Astrocyte (in vitro differentiated cells and primary cell): ENCODE measurements at regions not wholly inside any gene's neighbourhood (a gene's known extent, or its start where the extent isn't known, plus 50 kb on each side); places are given as distances from the start of the nearest gene placed in this dataset.

Experiments
- DNase-seq: peaks from one replicate; pipeline ENCODE4 v3.0.0-alpha.2; 2010; ENCODE audit warnings: low read depth
- FAIRE-seq: peaks from 2 replicates; lab custom pipeline; 2011; peaks lifted over from hg19 to GRCh38; lab: Jason Lieb, UNC
- H2AFZ ChIP-seq: 2 replicates; pipeline ENCODE4 v1.6.0; 2012; ENCODE audit warnings: low read depth, low read length, inconsistent platforms
- H3K27ac ChIP-seq: 2 replicates; pipeline ENCODE4 v1.5.1; 2011; ENCODE audit warnings: low read depth, low read length, inconsistent platforms
- H3K27me3 ChIP-seq: 2 replicates; pipeline ENCODE4 v1.6.0; 2011; ENCODE audit warnings: low read length, inconsistent platforms; ENCODE audit not compliant: insufficient read depth
- H3K36me3 ChIP-seq: 2 replicates; pipeline ENCODE4 v1.5.1; 2011; ENCODE audit warnings: low read length, inconsistent platforms; ENCODE audit not compliant: insufficient read depth
- H3K4me1 ChIP-seq: 2 replicates; pipeline ENCODE4 v1.5.1; 2011; ENCODE audit warnings: low read length, inconsistent platforms; ENCODE audit not compliant: insufficient read depth
- H3K4me2 ChIP-seq: 2 replicates; pipeline ENCODE4 v1.6.0; 2012; ENCODE audit warnings: low read length, inconsistent platforms
- H3K4me3 ChIP-seq: 2 replicates; pipeline ENCODE4 v1.5.1; 2011; ENCODE audit warnings: low read depth, mild to moderate bottlenecking, low read length, inconsistent platforms; ENCODE audit not compliant: insufficient read depth
- H3K79me2 ChIP-seq: 2 replicates; pipeline ENCODE4 v1.6.0; 2012; ENCODE audit warnings: mild to moderate bottlenecking, low read length, inconsistent platforms; ENCODE audit not compliant: insufficient read depth
- H3K9ac ChIP-seq: 2 replicates; pipeline ENCODE4 v1.6.0; 2012; ENCODE audit warnings: mild to moderate bottlenecking, low read length, inconsistent platforms
- H3K9me3 ChIP-seq: 2 replicates; pipeline ENCODE4 v1.5.1; 2012; ENCODE audit warnings: low read depth, mild to moderate bottlenecking, low read length, inconsistent platforms; ENCODE audit not compliant: insufficient read depth
- H4K20me1 ChIP-seq: 2 replicates; pipeline ENCODE4 v1.6.0; 2012; ENCODE audit warnings: low read length, inconsistent platforms; ENCODE audit not compliant: insufficient read depth
- H3K27ac Mint-ChIP-seq: one replicate; pipeline ENCODE4 v1.8.0; 2021; ENCODE audit warnings: mild to moderate bottlenecking, mixed read lengths; ENCODE audit not compliant: unreplicated experiment
- H3K27me3 Mint-ChIP-seq: one replicate; pipeline ENCODE4 v1.8.0; 2021; ENCODE audit warnings: low read depth, mixed read lengths; ENCODE audit not compliant: unreplicated experiment
- H3K36me3 Mint-ChIP-seq: one replicate; pipeline ENCODE4 v1.8.0; 2021; ENCODE audit warnings: low read depth, mixed read lengths; ENCODE audit not compliant: unreplicated experiment
- H3K4me1 Mint-ChIP-seq: one replicate; pipeline ENCODE4 v1.8.0; 2021; ENCODE audit warnings: low read depth, mixed read lengths; ENCODE audit not compliant: unreplicated experiment
- H3K4me3 Mint-ChIP-seq: one replicate; pipeline ENCODE4 v1.8.0; 2021; ENCODE audit warnings: mild to moderate bottlenecking, moderate library complexity, mixed read lengths; ENCODE audit not compliant: unreplicated experiment
- H3K9me3 Mint-ChIP-seq: one replicate; pipeline ENCODE4 v1.8.0; 2021; ENCODE audit warnings: mild to moderate bottlenecking, mixed read lengths; ENCODE audit not compliant: unreplicated experiment
- EZH2 ChIP-seq: IDR thresholded peaks from 2 replicates; pipeline ENCODE4 v1.6.1; 2012; ENCODE audit warnings: mild to moderate bottlenecking, low read length, inconsistent platforms; ENCODE audit not compliant: insufficient read depth
- TF ChIP-seq, protein P1 (sequence below): IDR thresholded peaks from 2 replicates; pipeline ENCODE4 v1.5.1; 2011; ENCODE audit warnings: low read depth, mild to moderate bottlenecking, inconsistent platforms, low read length, moderate library complexity; ENCODE audit not compliant: insufficient read depth

DNA sequence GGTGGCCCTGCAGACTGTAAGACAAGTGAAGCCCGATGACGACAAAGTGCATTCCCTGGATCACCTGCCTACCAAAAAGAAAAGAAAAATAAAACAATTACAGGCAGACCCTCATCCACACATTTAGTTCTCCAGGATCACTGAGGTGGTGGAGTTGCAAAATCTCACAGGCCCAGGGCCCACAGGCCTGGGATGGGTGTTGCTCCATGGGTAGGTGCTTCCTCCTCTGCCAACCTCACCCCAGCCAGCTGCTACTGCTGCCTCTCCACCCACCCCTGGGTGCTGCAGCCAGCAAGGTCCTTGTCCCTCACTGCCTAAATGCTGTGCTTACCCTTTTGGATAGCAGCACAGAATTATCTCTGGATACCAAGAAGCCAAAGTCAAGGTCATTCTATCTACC lies 146.4 kb upstream of the GALNT2 start:
- no peak overlapping the region for H3K4me3 ChIP-seq
- no peaks in the 10 kb centered on the region for H3K9me3 Mint-ChIP-seq
- H3K4me3 Mint-ChIP-seq, result no peak overlapping the region
- H3K4me1 ChIP-seq, result no peaks in the 10 kb centered on the region
- no peaks in the 10 kb centered on the region for H3K36me3 Mint-ChIP-seq
- no peaks in the 10 kb centered on the region for H3K9me3 ChIP-seq
- TF ChIP-seq EZH2, result no peak
- TF ChIP-seq, protein P1, sequence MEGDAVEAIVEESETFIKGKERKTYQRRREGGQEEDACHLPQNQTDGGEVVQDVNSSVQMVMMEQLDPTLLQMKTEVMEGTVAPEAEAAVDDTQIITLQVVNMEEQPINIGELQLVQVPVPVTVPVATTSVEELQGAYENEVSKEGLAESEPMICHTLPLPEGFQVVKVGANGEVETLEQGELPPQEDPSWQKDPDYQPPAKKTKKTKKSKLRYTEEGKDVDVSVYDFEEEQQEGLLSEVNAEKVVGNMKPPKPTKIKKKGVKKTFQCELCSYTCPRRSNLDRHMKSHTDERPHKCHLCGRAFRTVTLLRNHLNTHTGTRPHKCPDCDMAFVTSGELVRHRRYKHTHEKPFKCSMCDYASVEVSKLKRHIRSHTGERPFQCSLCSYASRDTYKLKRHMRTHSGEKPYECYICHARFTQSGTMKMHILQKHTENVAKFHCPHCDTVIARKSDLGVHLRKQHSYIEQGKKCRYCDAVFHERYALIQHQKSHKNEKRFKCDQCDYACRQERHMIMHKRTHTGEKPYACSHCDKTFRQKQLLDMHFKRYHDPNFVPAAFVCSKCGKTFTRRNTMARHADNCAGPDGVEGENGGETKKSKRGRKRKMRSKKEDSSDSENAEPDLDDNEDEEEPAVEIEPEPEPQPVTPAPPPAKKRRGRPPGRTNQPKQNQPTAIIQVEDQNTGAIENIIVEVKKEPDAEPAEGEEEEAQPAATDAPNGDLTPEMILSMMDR, result no peak
- H2AFZ ChIP-seq, result no peak overlapping the region
- no peaks in the 10 kb centered on the region for H3K79me2 ChIP-seq
- peaks cover 2% of the 10 kb centered on the region for H3K4me1 Mint-ChIP-seq
- H3K27me3 ChIP-seq, result no peaks in the 10 kb centered on the region
- H3K4me2 ChIP-seq, result no peak overlapping the region
- no peak for FAIRE-seq
- no peak overlapping the region for H3K27ac Mint-ChIP-seq
- no peak overlapping the region for H3K27ac ChIP-seq
- no peak overlapping the region for H3K9ac ChIP-seq
- H3K36me3 ChIP-seq, result no peaks in the 10 kb centered on the region
- no peaks in the 10 kb centered on the region for H4K20me1 ChIP-seq
- DNase-seq, result no peak
- H3K27me3 Mint-ChIP-seq, result peaks cover 4% of the 10 kb centered on the region

DNA sequence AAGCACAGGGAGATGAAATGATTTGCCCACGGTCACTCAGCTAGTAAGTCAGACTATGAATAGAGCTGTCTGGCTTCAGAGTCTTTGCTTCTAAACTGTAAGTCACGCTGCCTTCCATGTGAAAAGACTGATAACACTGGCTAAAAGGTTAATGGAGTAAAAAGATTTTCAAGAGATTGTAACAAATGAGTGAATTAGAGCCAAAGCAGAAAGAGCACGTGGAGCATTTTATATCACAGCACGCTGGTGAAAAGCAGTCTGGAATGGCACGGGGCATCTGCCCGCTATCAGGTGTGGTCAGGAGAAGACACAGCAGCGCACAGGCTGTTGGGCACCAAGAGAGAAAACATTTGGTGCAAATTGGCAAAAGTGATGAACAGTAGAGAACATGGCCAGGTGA lies 144.8 kb upstream of the GALNT2 start:
- H2AFZ ChIP-seq, result no peak overlapping the region
- H3K9me3 ChIP-seq, result no peaks in the 10 kb centered on the region
- no peaks in the 10 kb centered on the region for H3K36me3 ChIP-seq
- no peak overlapping the region for H3K4me2 ChIP-seq
- Mint-ChIP-seq H3K4me3 (no peak overlapping the region), H3K27ac (no peak overlapping the region), H3K4me1 (peaks cover 5% of the 10 kb centered on the region), H3K9me3 (no peaks in the 10 kb centered on the region), H3K27me3 (peaks cover 5% of the 10 kb centered on the region), H3K36me3 (no peaks in the 10 kb centered on the region)
- no peak overlapping the region for H3K9ac ChIP-seq
- H3K4me1 ChIP-seq, result no peaks in the 10 kb centered on the region
- no peak for DNase-seq
- no peaks in the 10 kb centered on the region for H3K79me2 ChIP-seq
- no peak for FAIRE-seq
- no peak overlapping the region for H3K27ac ChIP-seq
- H3K4me3 ChIP-seq, result no peak overlapping the region
- TF ChIP-seq EZH2, result no peak
- TF ChIP-seq, protein P1, result no peak
- H3K27me3 ChIP-seq, result no peaks in the 10 kb centered on the region
- no peaks in the 10 kb centered on the region for H4K20me1 ChIP-seq

DNA sequence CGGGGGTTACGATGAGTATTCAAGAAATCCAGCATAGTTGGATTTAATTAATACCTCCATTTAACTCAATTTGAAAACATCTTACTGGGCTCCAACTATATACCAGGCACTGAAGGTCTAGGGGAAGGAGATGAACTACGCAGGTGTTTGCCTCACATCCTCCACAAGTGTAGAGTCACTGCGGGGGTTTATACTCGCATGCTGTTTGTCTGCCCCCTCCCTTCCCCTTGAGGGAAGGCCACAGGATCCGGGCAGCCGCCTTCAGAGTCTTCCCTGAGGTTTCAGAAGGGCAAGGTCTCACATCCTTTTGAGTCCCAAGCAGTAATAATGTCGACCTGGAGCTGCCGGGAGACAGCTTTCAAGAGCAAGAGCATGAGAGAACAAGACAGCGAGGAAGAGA lies 142.4 kb upstream of the GALNT2 start:
- Mint-ChIP-seq H3K4me1 (peaks cover 5% of the 10 kb centered on the region), H3K36me3 (no peaks in the 10 kb centered on the region), H3K4me3 (no peak overlapping the region), H3K27ac (no peak overlapping the region), H3K9me3 (no peaks in the 10 kb centered on the region), H3K27me3 (peaks cover 6% of the 10 kb centered on the region)
- Histone ChIP-seq H4K20me1 (no peaks in the 10 kb centered on the region), H3K27ac (no peak overlapping the region), H3K9me3 (no peaks in the 10 kb centered on the region), H3K36me3 (no peaks in the 10 kb centered on the region), H3K4me2 (no peak overlapping the region), H3K79me2 (no peaks in the 10 kb centered on the region), H3K4me3 (no peak overlapping the region), H3K9ac (no peak overlapping the region), H3K4me1 (no peaks in the 10 kb centered on the region), H3K27me3 (no peaks in the 10 kb centered on the region), H2AFZ (no peak overlapping the region)
- FAIRE-seq (no peak), DNase-seq (no peak)
- TF ChIP-seq EZH2, result no peak
- TF ChIP-seq, protein P1, result no peak
